ENCODE measurements at regions not wholly inside any gene's neighbourhood (a gene's known extent, or its start where the extent isn't known, plus 50 kb on each side); places are given as distances from the start of the nearest gene placed in this dataset.

DNA sequence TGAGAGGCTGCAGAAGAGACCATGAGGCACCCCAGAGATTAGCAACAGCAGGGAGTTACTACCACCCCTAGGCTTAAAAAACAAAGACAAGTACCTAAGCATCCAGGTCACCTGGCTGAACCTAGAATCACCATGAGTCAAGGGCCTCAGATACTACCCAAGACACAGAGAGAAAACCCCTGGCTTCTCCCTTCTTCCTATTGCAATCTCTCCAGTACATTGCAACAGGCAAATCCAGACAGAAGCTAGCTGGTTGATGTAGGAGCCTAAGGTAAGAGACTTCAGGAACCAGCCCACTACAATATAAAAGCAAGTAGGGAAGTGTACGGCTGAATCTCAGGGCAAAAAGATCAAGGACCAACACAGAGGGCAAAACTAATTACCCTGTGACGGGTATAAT lies 367.2 kb downstream of the PLPP3 start:
- TF ChIP-seq POLR2A (IDR thresholded peaks at IDR 0.05): no peak
- TF ChIP-seq, protein P1, sequence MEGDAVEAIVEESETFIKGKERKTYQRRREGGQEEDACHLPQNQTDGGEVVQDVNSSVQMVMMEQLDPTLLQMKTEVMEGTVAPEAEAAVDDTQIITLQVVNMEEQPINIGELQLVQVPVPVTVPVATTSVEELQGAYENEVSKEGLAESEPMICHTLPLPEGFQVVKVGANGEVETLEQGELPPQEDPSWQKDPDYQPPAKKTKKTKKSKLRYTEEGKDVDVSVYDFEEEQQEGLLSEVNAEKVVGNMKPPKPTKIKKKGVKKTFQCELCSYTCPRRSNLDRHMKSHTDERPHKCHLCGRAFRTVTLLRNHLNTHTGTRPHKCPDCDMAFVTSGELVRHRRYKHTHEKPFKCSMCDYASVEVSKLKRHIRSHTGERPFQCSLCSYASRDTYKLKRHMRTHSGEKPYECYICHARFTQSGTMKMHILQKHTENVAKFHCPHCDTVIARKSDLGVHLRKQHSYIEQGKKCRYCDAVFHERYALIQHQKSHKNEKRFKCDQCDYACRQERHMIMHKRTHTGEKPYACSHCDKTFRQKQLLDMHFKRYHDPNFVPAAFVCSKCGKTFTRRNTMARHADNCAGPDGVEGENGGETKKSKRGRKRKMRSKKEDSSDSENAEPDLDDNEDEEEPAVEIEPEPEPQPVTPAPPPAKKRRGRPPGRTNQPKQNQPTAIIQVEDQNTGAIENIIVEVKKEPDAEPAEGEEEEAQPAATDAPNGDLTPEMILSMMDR (IDR thresholded peaks at IDR 0.05): no peak
- no peak for TF ChIP-seq EP300 (IDR thresholded peaks at IDR 0.05)

Data from tibial nerve (tissue), 4 donors.